HG02610 (cell line): ENCODE measurements at regions not wholly inside any gene's neighbourhood (a gene's known extent, or its start where the extent isn't known, plus 50 kb on each side); places are given as distances from the start of the nearest gene placed in this dataset.
A peak's percentile ranks its signal among the peaks of the same experiment; 100 is the strongest.
"Not testable (repeated sequence)": the region's sequence is repeated elsewhere in the genome, so short reads cannot be mapped to it uniquely, and the experiment has no call there.

Experiments used
- ATAC-seq: cut with Tn5 transposase; IDR thresholded peaks from one replicate; pipeline ENCODE4 v1.9.1; 2021; ENCODE audit warnings: mild to moderate bottlenecking, moderate library complexity; ENCODE audit not compliant: unreplicated experiment

- peak; percentile 26 for ATAC-seq
Observed at GRCh38 chr4:49153011-49153410, 166.9 kb downstream of the CWH43 start.

- ATAC-seq = peak; percentile 69
Observed at GRCh38 chr4:49154308-49155103, 168.4 kb downstream of the CWH43 start.

- ATAC-seq = not testable (repeated sequence)
Observed at GRCh38 chr4:49155270-49155669, 169.2 kb downstream of the CWH43 start.

- peak; percentile 18 for ATAC-seq
Observed at GRCh38 chr4:49156309-49156708, 170.2 kb downstream of the CWH43 start.

- ATAC-seq = not testable (repeated sequence)
Observed at GRCh38 chr4:49157630-49158029, 171.6 kb downstream of the CWH43 start.

- not testable (repeated sequence) for ATAC-seq
Observed at GRCh38 chr4:49161111-49161541, 175.1 kb downstream of the CWH43 start.

- not testable (repeated sequence) for ATAC-seq
Observed at GRCh38 chr4:49164916-49165315, 178.8 kb downstream of the CWH43 start.

GRCh38 chr4:49177847-49178246, 191.8 kb downstream of the CWH43 start:
- ATAC-seq = not testable (repeated sequence)

GRCh38 chr4:49181088-49181487, 195.0 kb downstream of the CWH43 start:
- not testable (repeated sequence) for ATAC-seq

GRCh38 chr4:49211396-49212194, 225.5 kb downstream of the CWH43 start:
- ATAC-seq = not testable (repeated sequence)

GRCh38 chr4:49213250-49213649, 227.2 kb downstream of the CWH43 start:
- ATAC-seq = not testable (repeated sequence)

GRCh38 chr4:49213750-49214149, 227.7 kb downstream of the CWH43 start:
- not testable (repeated sequence) for ATAC-seq

GRCh38 chr4:49214453-49215081, 228.5 kb downstream of the CWH43 start:
- ATAC-seq = not testable (repeated sequence)

- ATAC-seq = not testable (repeated sequence)
Observed at GRCh38 chr4:49215082-49215479, 229.0 kb downstream of the CWH43 start.

GRCh38 chr4:49216606-49217005, 230.5 kb downstream of the CWH43 start:
- not testable (repeated sequence) for ATAC-seq

- no peak for ATAC-seq
Observed at GRCh38 chr4:49217492-49217891, 231.4 kb downstream of the CWH43 start.

- ATAC-seq = not testable (repeated sequence)
Observed at GRCh38 chr4:49218094-49218493, 232.0 kb downstream of the CWH43 start.

- ATAC-seq = not testable (repeated sequence)
Observed at GRCh38 chr4:49218931-49219330, 232.9 kb downstream of the CWH43 start.

GRCh38 chr4:49219489-49220225, 233.6 kb downstream of the CWH43 start:
- ATAC-seq = not testable (repeated sequence)

- ATAC-seq = no peak
Observed at GRCh38 chr4:49221209-49221608, 235.1 kb downstream of the CWH43 start.

GRCh38 chr4:49222810-49223209, 236.7 kb downstream of the CWH43 start:
- ATAC-seq = not testable (repeated sequence)
